Femur (tissue), 1 donor: ENCODE measurements at regions not wholly inside any gene's neighbourhood (a gene's known extent, or its start where the extent isn't known, plus 50 kb on each side); places are given as distances from the start of the nearest gene placed in this dataset.
"Not testable (repeated sequence)": the region's sequence is repeated elsewhere in the genome, so short reads cannot be mapped to it uniquely, and the experiment has no call there.

Source experiments
- DNase-seq: peaks from one replicate; pipeline ENCODE4 v3.0.0-alpha.2; 2017

- DNase-seq, result no peak
Measured at GRCh38 chr4:18511727-18512126, 490.2 kb upstream of the LCORL start.

- no peak for DNase-seq
Measured at GRCh38 chr4:18508786-18509185, 487.2 kb upstream of the LCORL start.

GRCh38 chr4:18480928-18481327 lies 459.4 kb upstream of the LCORL start:
- no peak for DNase-seq

GRCh38 chr4:18480342-18480741 lies 458.8 kb upstream of the LCORL start:
- no peak for DNase-seq

GRCh38 chr4:18479825-18480224 lies 458.3 kb upstream of the LCORL start:
- no peak for DNase-seq

GRCh38 chr4:18463987-18464559 lies 442.5 kb upstream of the LCORL start:
- DNase-seq, result no peak

GRCh38 chr4:18458465-18458864 lies 436.9 kb upstream of the LCORL start:
- DNase-seq, result no peak

GRCh38 chr4:18454349-18454748 lies 432.8 kb upstream of the LCORL start:
- no peak for DNase-seq

- DNase-seq, result no peak
Measured at GRCh38 chr4:18445110-18445509, 423.6 kb upstream of the LCORL start.

GRCh38 chr4:18444206-18444605 lies 422.7 kb upstream of the LCORL start:
- no peak for DNase-seq

- DNase-seq, result no peak
Measured at GRCh38 chr4:18442957-18443356, 421.4 kb upstream of the LCORL start.

GRCh38 chr4:18441676-18442075 lies 420.1 kb upstream of the LCORL start:
- DNase-seq, result no peak

GRCh38 chr4:18441203-18441590 lies 419.6 kb upstream of the LCORL start:
- no peak for DNase-seq

GRCh38 chr4:18440527-18441202 lies 419.1 kb upstream of the LCORL start:
- no peak for DNase-seq

GRCh38 chr4:18439311-18439710 lies 417.8 kb upstream of the LCORL start:
- no peak for DNase-seq

GRCh38 chr4:18435781-18436180 lies 414.2 kb upstream of the LCORL start:
- DNase-seq, result no peak

GRCh38 chr4:18422685-18423084 lies 401.1 kb upstream of the LCORL start:
- DNase-seq, result no peak

- DNase-seq, result no peak
Measured at GRCh38 chr4:18421519-18421918, 400.0 kb upstream of the LCORL start.

GRCh38 chr4:18419780-18420179 lies 398.2 kb upstream of the LCORL start:
- DNase-seq, result no peak

GRCh38 chr4:18418195-18418898 lies 396.8 kb upstream of the LCORL start:
- DNase-seq, result not testable (repeated sequence)

- not testable (repeated sequence) for DNase-seq
Measured at GRCh38 chr4:18417651-18418050, 396.1 kb upstream of the LCORL start.

- no peak for DNase-seq
Measured at GRCh38 chr4:18406264-18406663, 384.7 kb upstream of the LCORL start.

- DNase-seq, result no peak
Measured at GRCh38 chr4:18405054-18405453, 383.5 kb upstream of the LCORL start.

- no peak for DNase-seq
Measured at GRCh38 chr4:18404642-18405041, 383.1 kb upstream of the LCORL start.
